Choroid plexus epithelial cell (primary cell): ENCODE measurements at regions not wholly inside any gene's neighbourhood (a gene's known extent, or its start where the extent isn't known, plus 50 kb on each side); places are given as distances from the start of the nearest gene placed in this dataset.

ENCODE experiments used
- DNase-seq: peaks from one replicate; pipeline ENCODE4 v3.0.0-alpha.2; 2010; ENCODE audit warnings: low read depth
- H3K4me3 ChIP-seq: 2 replicates; pipeline ENCODE4 v1.5.1; 2011; ENCODE audit warnings: low read depth, mild to moderate bottlenecking, control low read depth, low read length, moderate library complexity
- TF ChIP-seq, protein P1 (sequence below): conservative IDR thresholded peaks from 2 replicates; pipeline ENCODE4 v1.5.1; 2011; ENCODE audit warnings: low read depth, mild to moderate bottlenecking, control low read depth, inconsistent platforms, low read length, moderate library complexity

DNA sequence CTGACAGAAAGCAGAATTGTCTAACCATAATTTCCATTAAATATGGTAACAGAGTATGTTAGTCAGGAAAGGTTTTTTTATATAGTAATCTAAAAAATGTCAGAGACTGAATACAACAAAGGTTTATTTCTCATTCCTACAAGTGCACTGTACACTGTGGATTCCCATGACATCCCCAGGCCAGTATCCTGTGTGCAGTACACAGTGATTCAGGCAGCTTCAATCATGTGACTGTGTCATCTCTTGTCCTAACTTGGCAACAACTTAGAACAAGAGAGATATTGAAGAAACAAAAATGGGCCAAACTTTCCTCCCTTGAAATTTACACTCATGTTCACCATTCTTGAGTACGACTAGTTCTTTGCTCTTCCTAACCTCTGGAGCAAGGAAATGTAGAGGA is 189.8 kb upstream of the SEMA3A start:
- H3K4me3 ChIP-seq: no peak overlapping the region
- TF ChIP-seq, protein P1, sequence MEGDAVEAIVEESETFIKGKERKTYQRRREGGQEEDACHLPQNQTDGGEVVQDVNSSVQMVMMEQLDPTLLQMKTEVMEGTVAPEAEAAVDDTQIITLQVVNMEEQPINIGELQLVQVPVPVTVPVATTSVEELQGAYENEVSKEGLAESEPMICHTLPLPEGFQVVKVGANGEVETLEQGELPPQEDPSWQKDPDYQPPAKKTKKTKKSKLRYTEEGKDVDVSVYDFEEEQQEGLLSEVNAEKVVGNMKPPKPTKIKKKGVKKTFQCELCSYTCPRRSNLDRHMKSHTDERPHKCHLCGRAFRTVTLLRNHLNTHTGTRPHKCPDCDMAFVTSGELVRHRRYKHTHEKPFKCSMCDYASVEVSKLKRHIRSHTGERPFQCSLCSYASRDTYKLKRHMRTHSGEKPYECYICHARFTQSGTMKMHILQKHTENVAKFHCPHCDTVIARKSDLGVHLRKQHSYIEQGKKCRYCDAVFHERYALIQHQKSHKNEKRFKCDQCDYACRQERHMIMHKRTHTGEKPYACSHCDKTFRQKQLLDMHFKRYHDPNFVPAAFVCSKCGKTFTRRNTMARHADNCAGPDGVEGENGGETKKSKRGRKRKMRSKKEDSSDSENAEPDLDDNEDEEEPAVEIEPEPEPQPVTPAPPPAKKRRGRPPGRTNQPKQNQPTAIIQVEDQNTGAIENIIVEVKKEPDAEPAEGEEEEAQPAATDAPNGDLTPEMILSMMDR: no peak
- DNase-seq: peak; percentile 25

DNA sequence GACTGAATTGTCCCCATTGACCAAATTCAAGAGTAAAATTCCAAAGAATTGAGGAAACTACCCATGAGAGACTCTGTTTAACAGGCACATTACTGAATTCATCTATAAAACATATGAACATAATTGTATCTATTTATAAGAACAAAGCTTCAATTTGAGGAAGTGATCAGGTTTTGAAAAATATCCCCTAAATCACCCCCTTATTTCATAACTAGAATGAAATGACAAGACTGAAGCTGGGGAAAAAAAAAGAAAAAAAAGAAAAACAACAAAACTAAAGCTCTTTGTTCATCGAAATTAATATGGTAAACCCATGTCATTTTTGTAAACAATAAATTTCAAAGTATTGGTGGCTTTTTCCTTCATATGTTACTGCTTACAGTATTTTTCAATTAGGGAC is 184.9 kb upstream of the SEMA3A start:
- no peak overlapping the region for H3K4me3 ChIP-seq
- TF ChIP-seq, protein P1: no peak
- no peak for DNase-seq

DNA sequence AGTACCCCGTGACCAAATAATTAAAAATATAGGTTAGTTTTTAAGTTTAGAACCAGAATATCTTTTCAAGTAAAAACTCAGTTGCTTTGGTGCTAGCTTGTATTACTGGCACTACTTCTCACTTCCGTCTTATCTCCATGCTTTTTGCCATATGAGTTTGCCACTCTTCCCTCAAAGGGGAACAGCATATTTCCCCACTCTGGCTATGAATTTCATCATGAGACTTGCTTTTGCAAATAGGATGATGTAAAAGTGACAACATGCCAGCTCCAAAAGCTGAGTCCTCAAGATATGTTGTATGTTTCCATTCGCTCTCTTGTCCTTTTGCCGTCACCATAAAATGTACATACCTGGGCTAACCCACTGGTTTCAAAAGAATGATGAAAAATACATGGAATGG is 178.1 kb upstream of the SEMA3A start:
- no peak overlapping the region for H3K4me3 ChIP-seq
- DNase-seq: peak; percentile 41
- TF ChIP-seq, protein P1: no peak

DNA sequence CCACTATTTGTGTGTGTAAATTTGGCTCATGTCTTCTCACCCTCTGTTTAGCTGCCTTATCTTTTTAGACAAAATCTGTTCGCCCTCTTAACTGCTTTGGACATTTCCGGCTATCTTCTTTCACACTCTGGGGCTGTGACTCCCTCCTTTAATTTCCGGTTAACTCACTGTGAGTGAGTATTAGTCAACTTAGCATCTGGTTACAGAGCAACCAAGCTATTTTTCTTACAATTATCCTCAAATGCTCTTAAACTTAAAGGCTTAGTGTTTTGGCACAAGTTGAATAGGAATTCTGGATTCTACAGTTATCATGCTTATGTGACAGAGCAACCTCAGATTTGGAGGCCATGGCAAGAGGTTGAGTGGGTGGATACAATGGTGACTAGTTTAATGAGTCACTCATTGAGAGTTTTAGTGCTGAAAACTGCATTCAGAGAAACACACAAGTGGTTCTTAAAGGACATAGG is 177.6 kb upstream of the SEMA3A start:
- no peak overlapping the region for H3K4me3 ChIP-seq
- TF ChIP-seq, protein P1: no peak
- DNase-seq: peak; percentile 79

DNA sequence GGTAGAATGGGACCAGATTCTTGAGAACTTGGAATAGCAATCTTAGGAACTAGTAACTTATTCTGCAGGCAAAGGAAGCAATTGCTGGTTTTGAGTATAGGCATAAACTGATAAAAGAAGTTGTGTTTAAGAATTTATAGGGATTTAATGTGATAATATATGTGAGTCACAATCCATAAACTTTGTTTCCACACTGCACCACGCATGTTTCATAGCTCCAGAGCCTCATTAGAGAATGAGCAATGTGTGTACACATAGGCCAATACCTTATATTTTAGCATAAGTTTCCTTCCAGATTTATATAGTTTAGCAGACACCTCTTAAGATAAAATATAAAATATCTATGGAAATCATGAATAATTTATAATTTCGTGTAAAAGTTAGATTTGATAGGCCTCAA is 175.5 kb upstream of the SEMA3A start:
- DNase-seq: no peak
- H3K4me3 ChIP-seq: no peak overlapping the region
- TF ChIP-seq, protein P1: no peak

DNA sequence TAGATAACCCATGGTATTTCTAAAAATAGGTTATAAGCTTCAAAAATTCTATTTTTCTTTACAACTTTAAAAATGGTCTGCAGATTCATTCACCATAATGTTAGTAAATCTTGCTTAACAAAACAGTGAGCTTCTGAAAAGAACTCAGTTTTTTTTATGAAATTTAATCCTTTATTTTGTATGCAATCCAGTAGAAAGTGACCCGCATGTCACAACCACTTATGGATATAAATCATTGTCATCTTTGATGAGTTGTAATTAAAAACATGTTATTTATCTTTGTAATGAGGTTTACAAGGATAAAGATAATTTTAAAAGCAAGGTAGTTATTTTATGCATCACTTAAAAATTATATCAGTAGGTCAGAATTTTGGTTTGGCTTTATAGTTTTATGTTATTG is 173.5 kb upstream of the SEMA3A start:
- no peak overlapping the region for H3K4me3 ChIP-seq
- TF ChIP-seq, protein P1: no peak
- no peak for DNase-seq

DNA sequence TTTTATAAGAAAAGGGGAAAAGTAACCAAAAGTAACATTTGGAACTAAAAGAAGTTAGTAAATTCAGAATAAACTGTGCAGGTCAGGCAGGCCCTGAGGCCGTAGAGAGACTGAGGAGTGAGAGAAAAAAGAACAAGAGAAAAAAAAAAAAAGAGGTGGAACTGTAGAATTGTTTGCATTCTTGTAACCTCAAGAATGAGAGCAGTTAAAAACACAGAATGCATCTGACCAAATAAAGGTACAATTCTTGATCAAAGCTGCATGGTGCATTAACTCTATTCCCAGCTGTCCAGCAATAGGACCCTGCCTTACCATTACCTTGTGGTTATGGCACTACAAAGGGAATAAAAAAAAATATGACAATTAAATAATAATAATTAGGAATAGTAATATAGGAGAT is 170.1 kb upstream of the SEMA3A start:
- no peak overlapping the region for H3K4me3 ChIP-seq
- TF ChIP-seq, protein P1: no peak
- peak; percentile 69 for DNase-seq
